GM21786 (cell line): ENCODE measurements at regions not wholly inside any gene's neighbourhood (a gene's known extent, or its start where the extent isn't known, plus 50 kb on each side); places are given as distances from the start of the nearest gene placed in this dataset.

Experiments
- ATAC-seq: cut with Tn5 transposase; IDR thresholded peaks from one replicate; pipeline ENCODE4 v1.9.1; 2021; ENCODE audit not compliant: unreplicated experiment

DNA sequence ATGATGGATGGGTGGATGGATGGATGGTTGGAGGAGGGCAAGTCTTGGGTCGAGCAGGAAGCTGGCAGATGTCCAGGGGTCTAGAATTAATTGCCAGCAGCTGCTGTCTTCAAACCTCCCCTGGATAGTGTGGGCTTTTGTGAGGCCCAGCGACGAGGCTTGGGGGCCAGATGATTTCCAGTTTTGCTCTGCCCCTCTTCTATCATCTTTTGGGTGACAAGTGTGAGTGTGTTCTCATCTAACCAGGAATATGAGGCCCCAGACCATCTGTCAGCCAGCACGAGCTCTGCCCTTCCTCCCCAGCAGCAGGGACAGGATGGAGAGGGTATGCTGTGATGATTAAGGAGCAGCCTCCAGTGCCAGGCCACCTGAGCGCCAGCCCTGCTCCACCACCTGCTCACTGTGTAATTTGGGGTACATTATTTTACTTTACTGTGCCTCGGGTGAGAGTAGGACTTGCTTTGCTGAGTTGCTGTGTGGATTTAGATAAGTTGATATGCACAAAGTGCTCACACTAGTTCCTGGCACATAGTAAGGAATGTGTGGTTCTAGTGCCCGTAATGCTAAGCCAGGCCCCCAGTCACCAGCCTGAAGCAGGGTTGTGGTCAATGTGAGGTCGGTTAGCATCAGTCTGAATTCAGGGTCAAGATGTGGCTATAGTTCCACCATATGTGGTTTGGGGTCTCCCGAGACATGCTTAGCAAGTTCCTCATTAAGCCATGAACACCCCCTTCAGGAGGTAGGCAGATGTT lies 251.1 kb downstream of the CYP26B1 start:
- ATAC-seq, result no peak

DNA sequence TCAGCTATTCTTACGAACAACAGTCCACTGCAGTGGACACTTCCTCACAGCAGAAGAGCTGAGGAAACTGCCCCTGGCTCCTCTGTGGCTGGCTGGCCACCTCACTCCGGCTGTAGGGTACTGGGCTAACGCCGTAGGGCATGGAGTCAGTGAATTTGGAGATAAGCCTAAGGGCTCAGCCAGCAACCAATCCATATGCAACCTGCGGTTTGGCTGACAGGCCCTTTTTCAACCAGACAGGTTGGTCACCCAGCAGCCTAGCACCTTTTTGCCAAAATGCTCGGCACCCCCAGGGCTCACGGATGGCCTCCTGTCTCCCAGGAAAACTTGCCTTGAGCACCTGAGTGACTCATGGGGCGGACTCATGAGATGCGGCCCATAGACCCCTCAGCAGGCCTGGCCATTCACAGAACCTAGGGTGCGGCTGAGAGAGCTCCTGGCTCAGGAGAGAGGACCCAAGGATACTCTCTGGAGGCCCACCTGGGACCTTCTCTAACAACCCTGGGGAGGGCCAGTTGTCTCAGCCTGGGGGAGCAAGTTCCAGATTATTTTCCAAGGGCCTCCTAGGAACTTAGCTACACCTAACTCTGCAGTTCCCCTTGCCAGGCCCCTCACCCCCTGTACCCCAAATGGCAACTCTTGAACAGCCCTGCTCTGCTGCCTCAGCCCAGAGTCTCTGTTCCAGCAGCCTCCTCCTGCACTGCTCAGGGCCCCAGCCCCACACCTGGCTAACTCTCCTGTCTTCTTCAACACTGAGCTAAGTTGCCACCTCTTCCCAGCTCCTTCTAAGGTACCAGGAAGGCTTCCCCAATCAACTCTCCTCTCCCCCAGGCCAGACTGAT lies 252.1 kb downstream of the CYP26B1 start:
- ATAC-seq, result no peak

DNA sequence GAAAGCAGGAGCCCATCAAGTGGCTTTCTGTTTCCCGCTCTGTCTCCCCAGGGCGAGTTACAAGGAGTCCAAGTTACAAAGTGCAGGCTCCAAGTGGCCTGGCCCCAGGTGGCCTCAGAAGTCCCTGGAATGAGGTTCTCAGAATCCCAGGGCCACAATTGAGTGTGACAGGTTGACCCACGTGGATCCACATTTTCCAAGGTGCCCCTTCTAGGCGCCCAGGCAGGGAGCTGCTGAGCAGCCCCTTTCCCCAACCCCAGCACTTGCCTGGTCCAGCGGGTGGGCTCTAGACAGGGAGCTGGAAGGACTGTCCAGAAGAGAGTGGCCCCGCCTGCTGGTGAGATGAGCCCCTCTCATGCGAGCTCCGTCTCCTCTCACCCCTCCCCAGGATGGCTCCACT lies 253.4 kb downstream of the CYP26B1 start:
- ATAC-seq, result no peak

DNA sequence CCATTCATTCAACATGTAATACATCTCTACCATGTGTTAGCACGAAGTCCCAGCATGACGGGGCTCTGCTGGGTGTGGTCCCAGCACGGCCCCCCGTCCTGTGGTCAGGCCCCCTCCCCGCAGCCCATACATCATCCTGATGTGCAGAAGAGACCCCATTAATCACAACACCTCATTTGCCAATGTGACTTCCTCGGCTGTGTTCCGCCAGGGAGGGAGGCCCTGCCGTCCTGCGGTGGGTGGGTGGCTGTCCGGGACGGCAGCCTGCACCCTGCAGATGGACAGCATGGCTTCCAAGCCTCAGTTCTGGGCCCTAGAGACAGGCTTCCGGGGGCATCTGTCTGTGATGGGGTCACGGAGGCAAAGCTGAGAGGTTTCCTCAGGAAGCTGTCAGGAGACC lies 254.0 kb downstream of the CYP26B1 start:
- ATAC-seq, result no peak

GRCh38 chr2:71892896-71893295 lies 254.8 kb downstream of the CYP26B1 start:
- ATAC-seq, result no peak

DNA sequence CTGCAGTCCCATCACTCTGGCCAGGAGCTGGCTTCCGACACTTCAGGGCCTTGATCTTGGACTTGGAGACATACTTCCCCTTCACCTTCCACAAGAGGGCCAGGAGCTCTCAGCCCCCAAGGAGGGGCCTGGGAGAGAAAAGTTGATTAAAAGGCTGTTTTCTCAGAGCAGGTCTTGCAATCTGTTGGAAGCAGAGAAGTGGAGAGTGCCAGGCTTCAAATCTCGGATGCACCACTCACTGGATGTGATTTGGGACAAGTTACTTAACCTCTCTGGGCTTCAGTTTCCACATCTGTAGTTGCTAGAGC lies 255.3 kb downstream of the CYP26B1 start:
- no peak for ATAC-seq

- no peak for ATAC-seq
These were observed 255.8 kb downstream of the CYP26B1 start for GRCh38 chr2:71891719-71892422.

DNA sequence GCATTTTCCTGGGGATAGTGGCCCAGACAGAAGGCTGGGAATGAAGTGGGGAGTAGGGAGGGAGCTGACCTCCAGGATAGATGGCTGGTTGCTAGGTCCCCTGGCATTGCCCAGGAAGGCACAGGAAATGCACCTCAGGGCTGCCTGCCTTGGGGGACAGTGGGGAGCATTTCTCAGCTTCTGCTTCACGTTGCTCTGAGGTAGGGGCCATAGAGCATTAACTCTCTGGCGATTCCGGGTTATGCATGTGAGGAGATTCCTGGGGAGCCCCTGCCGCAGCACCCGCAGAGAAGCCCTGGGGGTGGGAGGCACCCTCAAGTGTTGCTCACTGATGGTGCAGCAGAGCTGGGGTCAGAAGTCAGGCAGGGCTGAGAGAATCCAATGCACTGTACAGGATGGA lies 256.5 kb downstream of the CYP26B1 start:
- ATAC-seq, result no peak

DNA sequence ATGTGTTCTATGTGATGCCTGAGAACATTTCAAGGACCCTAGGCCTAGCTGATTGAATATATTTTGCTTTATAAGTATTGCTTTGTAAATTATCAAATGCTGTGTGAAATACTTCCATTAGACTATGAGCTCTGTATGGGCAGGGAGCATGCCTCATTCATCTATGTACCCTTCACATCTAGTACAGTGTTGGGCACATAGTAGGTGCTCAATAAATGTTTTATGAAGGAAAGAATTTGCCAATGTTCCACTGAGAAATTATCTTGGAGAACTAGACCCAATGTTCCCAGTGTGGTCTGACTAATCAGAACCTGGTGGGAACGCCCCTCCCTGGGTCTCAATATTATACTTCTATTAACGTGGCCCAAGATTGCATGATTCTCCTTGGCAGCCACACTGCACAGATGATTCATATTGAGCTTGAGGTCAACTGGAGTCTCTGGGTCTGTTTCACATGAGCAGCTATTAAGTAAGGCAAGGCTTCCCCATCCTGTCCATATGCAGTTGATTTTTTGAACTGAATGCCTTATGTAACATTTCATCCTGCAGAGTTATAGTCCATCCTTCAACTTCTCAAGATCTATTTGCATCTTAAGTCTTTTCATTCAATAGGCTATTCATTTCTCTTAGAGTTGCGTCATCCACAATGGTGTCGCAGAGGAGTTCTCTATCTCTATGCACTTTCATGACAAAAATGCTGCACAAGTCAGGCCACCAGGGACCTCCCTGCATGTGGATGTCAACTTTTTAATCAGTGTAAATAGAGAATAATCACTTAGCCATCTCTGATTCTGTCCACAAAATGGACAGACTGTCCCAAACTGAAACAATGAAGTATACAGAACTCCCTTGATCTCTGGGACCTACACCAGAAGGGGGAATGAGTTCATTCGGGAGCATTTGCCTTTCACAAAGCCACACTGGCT lies 257.6 kb downstream of the CYP26B1 start:
- no peak for ATAC-seq

DNA sequence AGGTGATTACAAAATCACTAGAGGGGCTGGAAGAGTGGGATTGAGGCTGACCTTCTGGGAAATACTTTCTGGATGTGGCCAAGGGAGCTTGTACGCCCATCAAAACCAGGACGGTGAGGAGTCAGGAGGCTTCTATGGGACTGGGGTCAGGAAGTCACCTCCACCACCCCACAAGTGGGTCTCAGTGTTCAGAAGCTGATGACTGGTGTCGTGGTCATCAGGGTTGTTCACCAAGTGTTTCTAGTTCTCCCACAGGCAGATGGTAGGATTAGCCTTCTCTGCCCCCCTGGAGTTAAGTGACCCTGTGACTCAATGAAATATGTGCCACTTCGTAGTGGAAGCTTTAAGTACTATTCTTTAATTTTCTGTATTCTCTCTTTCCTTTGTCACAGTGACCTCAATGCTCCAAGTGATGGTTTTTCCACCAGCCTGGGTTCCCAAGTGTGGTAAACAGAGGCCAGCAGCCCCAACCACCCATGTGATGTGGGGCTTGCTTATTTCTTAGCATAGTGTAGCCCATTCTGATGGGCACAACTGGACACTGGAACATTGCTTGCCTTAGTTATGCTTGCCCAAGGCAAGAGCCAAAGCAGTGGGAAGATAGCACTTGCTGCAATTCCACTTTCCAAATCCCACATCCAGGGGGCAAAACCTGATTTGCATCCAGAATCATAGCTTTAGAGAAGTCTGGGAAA lies 258.8 kb downstream of the CYP26B1 start:
- ATAC-seq, result no peak

GRCh38 chr2:71887196-71887595 lies 260.5 kb downstream of the CYP26B1 start:
- no peak for ATAC-seq

DNA sequence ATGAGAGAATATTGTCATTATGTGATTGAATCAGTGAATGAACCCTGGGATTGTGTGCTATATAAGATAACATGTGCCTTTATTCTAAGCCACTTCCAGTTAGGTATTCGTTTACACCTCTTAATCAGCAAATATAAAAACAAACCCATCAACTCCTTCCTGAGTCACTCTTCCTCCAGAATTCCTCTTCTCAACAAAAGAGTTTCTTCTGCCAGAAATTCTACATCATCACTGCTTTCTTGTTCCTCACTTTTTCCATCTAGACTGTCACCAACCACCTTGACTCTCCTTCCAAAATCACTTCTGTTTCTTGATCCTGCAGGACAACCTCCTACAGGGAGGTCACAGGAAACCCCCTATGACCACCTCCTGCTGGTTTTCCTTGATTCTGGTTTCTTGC lies 261.4 kb downstream of the CYP26B1 start:
- ATAC-seq, result no peak

- ATAC-seq, result no peak
These were observed 263.2 kb downstream of the CYP26B1 start for GRCh38 chr2:71884303-71885042.

GRCh38 chr2:71882949-71883472 lies 264.7 kb downstream of the CYP26B1 start:
- no peak for ATAC-seq

GRCh38 chr2:71882236-71882946 lies 265.3 kb downstream of the CYP26B1 start:
- ATAC-seq, result no peak

GRCh38 chr2:71880846-71881610 lies 266.6 kb downstream of the CYP26B1 start:
- no peak for ATAC-seq

DNA sequence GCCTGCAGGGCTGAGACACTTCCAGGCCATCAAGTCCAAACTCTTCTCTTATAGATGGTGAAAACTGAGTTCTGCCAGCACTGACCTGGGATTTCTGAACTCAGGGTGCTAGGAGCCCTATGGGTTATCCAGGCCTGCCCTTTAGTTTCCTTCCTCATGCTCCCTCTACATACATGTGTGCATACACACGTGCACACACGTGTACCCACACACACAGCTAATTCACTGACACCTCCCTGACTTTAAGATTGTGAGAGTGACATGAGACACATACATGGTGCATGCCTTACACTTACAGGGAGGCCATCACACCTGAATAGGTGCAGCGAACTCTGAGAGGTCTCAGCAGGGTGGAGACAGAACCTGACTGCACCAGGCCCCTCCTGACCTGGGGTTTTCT lies 267.4 kb downstream of the CYP26B1 start:
- ATAC-seq, result no peak
